K562 (cell line): ENCODE measurements at regions not wholly inside any gene's neighbourhood (a gene's known extent, or its start where the extent isn't known, plus 50 kb on each side); places are given as distances from the start of the nearest gene placed in this dataset.

Experiments used
- ATAC-seq: fragments of 200-7000 bp; cut with Tn5 transposase; 3 replicates; pipeline ENCODE4 v1.9.1; 2020; ENCODE audit warnings: moderate library complexity
- BruUV-seq: library from RNA; stranded (reverse); fragments of 400-500 nt; replicated peaks from 2 replicates; lab custom pipeline; 2021; lab: Mats Ljungman, UMichigan
- CTCF ChIA-PET: fragments of 300-600 bp; formaldehyde crosslinking; extraction: SDS; loops from one replicate; lab custom pipeline; 2021; ENCODE audit warnings: low intra/inter-chr PET ratio; lab: Yijun Ruan, JAX
- POLR2A ChIA-PET: fragments of 300-600, 350-650 bp; sonication (Branson Sonifier 250); formaldehyde crosslinking; extraction: SDS; loops from one replicate; lab custom pipeline; 2021; ENCODE audit warnings: antibody characterized with exemption, inconsistent platforms; lab: Yijun Ruan, JAX
- DNase-seq, 4 experiments: peaks; one replicate each; pipeline versions ENCODE4 v3.0.0 to v3.0.0-alpha.2; 2011 to 2018; ENCODE audit warnings: low spot score in 3 of 4, mixed read lengths in 3 of 4; ENCODE audit errors: extremely low read depth in 1 of 4
- FAIRE-seq: peaks from 2 replicates; lab custom pipeline; 2011; peaks lifted over from hg19 to GRCh38; lab: Jason Lieb, UNC
- H2AFZ ChIP-seq: 2 replicates; pipeline ENCODE4 v1.6.0; 2011; ENCODE audit warnings: low read depth, low read length, control low read depth, inconsistent platforms
- H3K27ac ChIP-seq: fragments of 200-600 bp; 3 replicates; pipeline ENCODE4 v1.8.0; 2011; ENCODE audit warnings: low read depth, mild to moderate bottlenecking, control low read depth, inconsistent platforms, low read length, moderate library complexity, mixed read lengths; ENCODE audit errors: extremely low read depth
- H3K27me3 ChIP-seq, 2 experiments: fragments of 300-600 bp in 1 of 2; 2 replicates in 1 of 2; 3 replicates in 1 of 2; pipeline versions ENCODE4 v1.6.0 to v1.8.0; 2011; ENCODE audit warnings: inconsistent platforms in 2 of 2, low read length in 2 of 2, mild to moderate bottlenecking in 1 of 2, mixed read lengths in 1 of 2, moderate library complexity in 1 of 2; ENCODE audit not compliant: control insufficient read depth in 2 of 2, insufficient read depth in 2 of 2
- H3K36me3 ChIP-seq: fragments of 300-600 bp; 3 replicates; pipeline ENCODE4 v1.8.0; 2011; ENCODE audit warnings: mild to moderate bottlenecking, low read length, inconsistent platforms; ENCODE audit not compliant: control insufficient read depth, insufficient read depth
- H3K4me1 ChIP-seq, 2 experiments: fragments of 200-600 bp in 1 of 2; replicated peaks in 1 of 2; 2 replicates in 1 of 2; 3 replicates in 1 of 2; pipeline versions ENCODE4 v1.5.1 to v1.8.0; 2011; ENCODE audit warnings: inconsistent platforms in 2 of 2, low read length in 2 of 2, mild to moderate bottlenecking in 1 of 2, mixed read lengths in 1 of 2, moderate library complexity in 1 of 2; ENCODE audit not compliant: control insufficient read depth in 2 of 2, insufficient read depth in 2 of 2
- H3K4me2 ChIP-seq: 2 replicates; pipeline ENCODE4 v1.6.1; 2011; ENCODE audit warnings: low read length, control low read depth, inconsistent platforms, mixed read lengths; ENCODE audit not compliant: insufficient read depth
- H3K4me3 ChIP-seq: fragments of 200-600 bp; sonication (generic), shearing (Covaris generic); 2 replicates; pipeline ENCODE4 v1.5.1; 2016; ENCODE audit warnings: control low read depth, inconsistent platforms
- H3K79me2 ChIP-seq: fragments of 200-600 bp; 3 replicates; pipeline ENCODE4 v1.8.0; 2011; ENCODE audit warnings: low read length, inconsistent platforms; ENCODE audit not compliant: control insufficient read depth, insufficient read depth
- H3K9ac ChIP-seq, 2 experiments: 2 replicates each; pipeline versions ENCODE4 v1.6.0 to v1.6.1; 2011; ENCODE audit warnings: low read depth in 2 of 2, low read length in 2 of 2, control low read depth in 1 of 2, inconsistent platforms in 1 of 2, mild to moderate bottlenecking in 1 of 2, mixed read lengths in 1 of 2; ENCODE audit not compliant: insufficient read depth in 1 of 2
- H3K9me1 ChIP-seq: one replicate; pipeline ENCODE4 v1.6.0; 2011; ENCODE audit warnings: inconsistent platforms, mild to moderate bottlenecking, low read length, moderate library complexity; ENCODE audit not compliant: control insufficient read depth, insufficient read depth
- H3K9me3 ChIP-seq: replicated peaks from 2 replicates; pipeline ENCODE4 v1.5.1; 2011; ENCODE audit warnings: low read depth, low read length, inconsistent platforms; ENCODE audit not compliant: control insufficient read depth, insufficient read depth
- H4K20me1 ChIP-seq: replicated peaks from 2 replicates; pipeline ENCODE4 v1.6.1; 2011; ENCODE audit warnings: low read length, inconsistent platforms, mixed read lengths; ENCODE audit not compliant: control insufficient read depth, insufficient read depth
- ELF2 ChIP-seq: fragments of 250-450 bp; sonication (Bioruptor Pico); IDR thresholded peaks from 2 replicates; pipeline ENCODE4 v1.5.0; 2021; ENCODE audit warnings: mild to moderate bottlenecking
- ESRRA ChIP-seq: fragments of 450-650 bp; IDR thresholded peaks from 2 replicates; pipeline ENCODE4 v1.6.1; 2014; ENCODE audit warnings: low read depth, mild to moderate bottlenecking, moderate library complexity, borderline replicate concordance
- FOXJ2 ChIP-seq: fragments of 200-800 bp; sonication (Bioruptor generic); IDR thresholded peaks from 2 replicates; pipeline ENCODE4 v1.6.1; 2016; ENCODE audit warnings: missing genetic modification characterization, missing compliant biosample characterization
- HSF4 ChIP-seq: fragments of 250-450 bp; sonication (Bioruptor Pico); IDR thresholded peaks from 2 replicates; pipeline ENCODE4 v2.1.2; 2022; ENCODE audit warnings: mild to moderate bottlenecking, moderate library complexity, borderline replicate concordance
- NCOA1 ChIP-seq: fragments of 450-650 bp; IDR thresholded peaks from 2 replicates; pipeline ENCODE4 v1.6.1; 2016; ENCODE audit warnings: low read depth
- NR0B1 ChIP-seq: fragments of 450-650 bp; IDR thresholded peaks from one replicate; pipeline ENCODE4 v1.6.1; 2018; ENCODE audit warnings: mild to moderate bottlenecking, moderate library complexity; ENCODE audit not compliant: partially characterized antibody
- PHF20 ChIP-seq: fragments of 450-650 bp; IDR thresholded peaks from 2 replicates; pipeline ENCODE4 v1.6.1; 2018; ENCODE audit not compliant: partially characterized antibody
- RCOR1 ChIP-seq, 2 experiments: IDR thresholded peaks; 2 replicates each; pipeline ENCODE4 v1.6.1; 2012; ENCODE audit warnings: low read depth in 2 of 2, low read length in 2 of 2, borderline replicate concordance in 1 of 2, improper control_type of control experiment in 1 of 2
- RNF219 ChIP-seq: fragments of 250-450 bp; sonication (Bioruptor Pico); IDR thresholded peaks from 2 replicates; pipeline ENCODE4 v1.5.0; 2022; ENCODE audit warnings: mild to moderate bottlenecking
- ZBTB43 ChIP-seq: sonication (generic); formaldehyde crosslinking; IDR thresholded peaks from 2 replicates; pipeline ENCODE4 v1.8.0; 2023; ENCODE audit warnings: mild to moderate bottlenecking, missing genetic modification reagents
- ZFPM2 ChIP-seq: fragments of 250-450 bp; sonication (Bioruptor Pico); IDR thresholded peaks from 2 replicates; pipeline ENCODE4 v1.5.1; 2022; ENCODE audit warnings: mild to moderate bottlenecking
- ZHX1 ChIP-seq: fragments of 150-350 bp; conservative IDR thresholded peaks from 2 replicates; pipeline ENCODE4 v1.6.1; 2014; ENCODE audit warnings: low read length
- ZNF445 ChIP-seq: fragments of 250-450 bp; sonication (Bioruptor Pico); IDR thresholded peaks from 2 replicates; pipeline ENCODE4 v1.4.0; 2020; ENCODE audit warnings: low read depth, mild to moderate bottlenecking, moderate library complexity
- ZNF507 ChIP-seq: conservative IDR thresholded peaks from 2 replicates; pipeline ENCODE4 v1.6.1; 2017; ENCODE audit warnings: missing genetic modification characterization, missing compliant biosample characterization
- ZZZ3 ChIP-seq: fragments of 450-650 bp; IDR thresholded peaks from 2 replicates; pipeline ENCODE4 v1.6.1; 2016; ENCODE audit warnings: antibody characterized with exemption, mild to moderate bottlenecking, moderate library complexity
- WGBS: fragments of 100-300 bp; shearing (Covaris generic); methylation state at CpG from one replicate; pipeline ENCODE4 v1.1.6; 2016; ENCODE audit warnings: low coverage, mixed read lengths; ENCODE audit not compliant: insufficient coverage; ENCODE audit errors: missing lambda C conversion rate; 5-methylcytosine and 5-hydroxymethylcytosine counted together
- in situ Hi-C: fragments of 300-500 bp; cut with MboI; formaldehyde crosslinking; loops from 4 replicates; pipeline ENCODE4 v1.15.0; 2018; ENCODE audit warnings: inconsistent platforms, mixed read lengths
- intact Hi-C: fragments of 100-400 bp; cut with micrococcal nuclease; formaldehyde crosslinking; loops from 2 replicates; pipeline ENCODE4 v1.14.2; 2022

GRCh38 chr15:47570881-47571640 lies 146.2 kb upstream of the SEMA6D start:
- CTCF ChIA-PET: no interaction called here
- POLR2A ChIA-PET: no interaction called here
- no peak for FAIRE-seq

More at GRCh38 chr15:47570881-47571640, 146.2 kb upstream of the SEMA6D start:
- no peak overlapping the region for H2AFZ ChIP-seq
- no peak overlapping the region for H3K9ac ChIP-seq
- no peaks in the 10 kb centered on the region for H3K36me3 ChIP-seq
- no peaks in the 10 kb centered on the region for H3K9me3 ChIP-seq
- ATAC-seq: no peak
- H3K4me1 ChIP-seq: no peaks in the 10 kb centered on the region
- H3K4me3 ChIP-seq: no peak overlapping the region
- DNase-seq: no peak
- H3K79me2 ChIP-seq: no peaks in the 10 kb centered on the region
- 0% methylated on average over 4 of the region's 4 CpGs for WGBS
- H4K20me1 ChIP-seq: no peaks in the 10 kb centered on the region
- H3K9me1 ChIP-seq: no peaks in the 10 kb centered on the region
- TF ChIP-seq ZNF445 (CRISPR knock-in tag) (no peak), ELF2 (no peak), ZZZ3 (no peak), ZHX1 (no peak), ZNF507 (tag) (no peak), ZFPM2 (CRISPR knock-in tag) (no peak), HSF4 (no peak), NR0B1 (no peak), PHF20 (no peak), ESRRA (no peak), ZBTB43 (CRISPR knock-in tag) (no peak), RCOR1 (IDR thresholded peaks at IDR 0.05; ENCODE audit: borderline replicate concordance in 1 of 2, low read depth in 2 of 2, low read length in 2 of 2) (no peak), FOXJ2 (no peak), RNF219 (CRISPR knock-in tag) (no peak), NCOA1 (no peak)
- in situ Hi-C loops (no loop called here), intact Hi-C loops (no loop called here)
- no peak overlapping the region for H3K4me2 ChIP-seq
- no peaks in the 10 kb centered on the region for H3K27me3 ChIP-seq
- BruUV-seq: no TSS peak
- no peak overlapping the region for H3K27ac ChIP-seq
